Uterus (tissue), 2 donors: ENCODE measurements at regions not wholly inside any gene's neighbourhood (a gene's known extent, or its start where the extent isn't known, plus 50 kb on each side); places are given as distances from the start of the nearest gene placed in this dataset.

ENCODE experiments used
- POLR2A ChIP-seq, 2 donors: fragments of 450-650 bp; IDR thresholded peaks; one replicate each; pipeline ENCODE4 v1.6.1; 2016; ENCODE audit warnings: antibody characterized with exemption in 2 of 2, mild to moderate bottlenecking in 1 of 2, moderate library complexity in 1 of 2
- TF ChIP-seq, protein P1 (sequence below), 4 experiments: fragments of 200-600 bp in 2 of 4; fragments of 450-650 bp in 2 of 4; sonication (generic) in 2 of 4; IDR thresholded peaks; one replicate each; pipeline ENCODE4 v1.5.1; 2016 to 2019; ENCODE audit warnings: antibody characterized with exemption in 4 of 4, mild to moderate bottlenecking in 2 of 4, moderate library complexity in 1 of 4

DNA sequence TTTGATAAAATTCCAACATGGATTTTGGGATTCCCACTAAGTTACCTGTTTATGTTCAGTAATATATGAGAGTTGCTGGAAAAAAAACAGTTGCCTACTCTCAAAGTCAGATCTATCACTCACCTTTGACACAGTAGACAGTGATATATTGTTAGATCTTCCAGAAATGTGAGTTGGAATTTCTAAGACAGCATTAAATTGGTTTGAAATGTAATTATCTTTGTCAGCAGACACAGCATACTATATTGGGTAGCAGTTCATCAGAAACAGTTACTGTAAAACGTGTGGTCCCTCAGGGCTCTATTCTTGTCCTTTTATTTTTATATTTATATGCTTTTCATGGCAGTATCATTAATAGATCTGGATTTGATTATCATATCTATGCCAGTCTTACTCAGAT is 433.6 kb upstream of the ARRDC3 start:
- TF ChIP-seq, protein P1, sequence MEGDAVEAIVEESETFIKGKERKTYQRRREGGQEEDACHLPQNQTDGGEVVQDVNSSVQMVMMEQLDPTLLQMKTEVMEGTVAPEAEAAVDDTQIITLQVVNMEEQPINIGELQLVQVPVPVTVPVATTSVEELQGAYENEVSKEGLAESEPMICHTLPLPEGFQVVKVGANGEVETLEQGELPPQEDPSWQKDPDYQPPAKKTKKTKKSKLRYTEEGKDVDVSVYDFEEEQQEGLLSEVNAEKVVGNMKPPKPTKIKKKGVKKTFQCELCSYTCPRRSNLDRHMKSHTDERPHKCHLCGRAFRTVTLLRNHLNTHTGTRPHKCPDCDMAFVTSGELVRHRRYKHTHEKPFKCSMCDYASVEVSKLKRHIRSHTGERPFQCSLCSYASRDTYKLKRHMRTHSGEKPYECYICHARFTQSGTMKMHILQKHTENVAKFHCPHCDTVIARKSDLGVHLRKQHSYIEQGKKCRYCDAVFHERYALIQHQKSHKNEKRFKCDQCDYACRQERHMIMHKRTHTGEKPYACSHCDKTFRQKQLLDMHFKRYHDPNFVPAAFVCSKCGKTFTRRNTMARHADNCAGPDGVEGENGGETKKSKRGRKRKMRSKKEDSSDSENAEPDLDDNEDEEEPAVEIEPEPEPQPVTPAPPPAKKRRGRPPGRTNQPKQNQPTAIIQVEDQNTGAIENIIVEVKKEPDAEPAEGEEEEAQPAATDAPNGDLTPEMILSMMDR (IDR thresholded peaks at IDR 0.05): no peak
- no peak for TF ChIP-seq POLR2A (IDR thresholded peaks at IDR 0.05)
